NCI-H2196 (cell line): ENCODE measurements at regions not wholly inside any gene's neighbourhood (a gene's known extent, or its start where the extent isn't known, plus 50 kb on each side); places are given as distances from the start of the nearest gene placed in this dataset.

ENCODE experiments used
- DNase-seq: peaks from one replicate; lab custom pipeline; 2025; ENCODE audit not compliant: unreplicated experiment; lab: John Stamatoyannopoulos, UW

DNA sequence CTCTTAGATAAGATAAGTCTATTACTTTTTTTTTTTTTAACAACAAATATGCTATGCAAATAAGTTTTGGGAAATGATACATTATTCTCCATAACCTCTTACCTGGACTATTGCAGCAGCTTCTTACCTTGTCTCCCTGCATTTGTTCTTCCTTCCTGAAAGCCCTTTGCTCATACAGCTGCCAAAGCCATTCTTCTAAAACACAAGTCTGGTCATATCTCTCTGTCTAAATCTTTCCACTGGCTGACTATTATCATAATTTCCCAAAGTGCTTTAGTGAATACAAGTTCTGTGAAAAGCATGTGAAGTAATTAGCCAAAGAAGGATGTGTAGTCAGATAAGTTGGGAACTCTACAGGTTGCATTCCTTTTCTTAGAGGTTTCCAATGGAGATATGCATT lies 115.4 kb upstream of the CNTLN start:
- DNase-seq: no peak

DNA sequence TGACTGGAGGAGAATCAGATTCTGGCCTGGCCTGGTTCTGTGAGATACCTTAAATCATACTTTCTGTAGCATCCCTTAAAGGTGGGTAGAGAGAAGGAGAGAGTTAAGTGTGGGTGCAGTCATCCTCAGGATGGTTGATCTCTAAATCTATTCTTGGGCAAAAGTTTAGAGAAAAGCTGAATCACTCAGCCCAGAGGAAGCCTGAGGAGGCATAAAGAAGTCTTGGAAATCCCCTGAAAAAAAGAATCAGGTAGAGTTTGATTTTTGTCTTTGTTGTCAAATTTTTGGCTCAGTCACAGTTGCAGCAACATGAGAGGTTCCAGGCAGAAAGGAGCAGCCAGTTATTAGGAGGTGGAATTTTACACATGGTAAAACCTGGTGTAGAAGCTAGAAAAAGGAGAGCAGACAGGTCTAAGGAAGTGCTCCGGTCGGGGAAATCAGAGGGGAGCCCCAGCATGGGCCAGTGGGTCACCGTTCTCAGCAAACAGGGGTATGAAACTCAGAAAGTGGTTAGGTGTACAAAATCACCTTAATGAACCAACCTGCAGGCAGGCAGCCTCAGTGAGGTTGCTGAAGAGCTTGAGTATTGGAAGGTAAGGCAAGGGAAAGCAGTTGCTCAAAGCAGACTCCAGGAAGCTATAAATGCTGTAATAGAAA lies 116.2 kb upstream of the CNTLN start:
- DNase-seq: no peak

DNA sequence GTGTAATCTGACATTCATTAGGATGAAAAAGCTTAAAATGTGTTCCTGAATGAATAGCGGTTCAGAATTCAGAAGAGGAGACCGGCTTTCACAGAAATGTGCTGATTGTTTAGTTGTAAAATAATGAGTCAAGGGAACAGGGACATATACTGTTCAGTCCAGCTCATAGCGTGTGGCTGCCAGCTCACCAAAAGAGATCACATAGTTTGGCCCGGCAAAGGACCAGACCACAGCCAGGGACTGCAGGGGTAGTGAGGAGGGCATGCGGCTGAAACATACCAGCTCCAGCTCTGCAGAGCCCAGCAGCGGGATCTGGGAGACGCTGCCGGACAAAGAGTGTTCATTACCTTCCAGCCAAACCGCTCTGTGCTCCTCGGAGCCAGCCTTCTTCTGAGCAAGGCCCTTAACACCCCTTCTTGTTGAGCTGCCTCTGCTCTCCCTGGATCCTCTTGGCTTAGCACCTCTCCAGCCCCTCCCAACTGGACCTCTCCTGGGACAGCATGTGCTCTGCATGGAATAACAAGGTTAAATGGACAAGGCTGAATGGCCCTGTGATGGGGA lies 116.8 kb upstream of the CNTLN start:
- no peak for DNase-seq

DNA sequence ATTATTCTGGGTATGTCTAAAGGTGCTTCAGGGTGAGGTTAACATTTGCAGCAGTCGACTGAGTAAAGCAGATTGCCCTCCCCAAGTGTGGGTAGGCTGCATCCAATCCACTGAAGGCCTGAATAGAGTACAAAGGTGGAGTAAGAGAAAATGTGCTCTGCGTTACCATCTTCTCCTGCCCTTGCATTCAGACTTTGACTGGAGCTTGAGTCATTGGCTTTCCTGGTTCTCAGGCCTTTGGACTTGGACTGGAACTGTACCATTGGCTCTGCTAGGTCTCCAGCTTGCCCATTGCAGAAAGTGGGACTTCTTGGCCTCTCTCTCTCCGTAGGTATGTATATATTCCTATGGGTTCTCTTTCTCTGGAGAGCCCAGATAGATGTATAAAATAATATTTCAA lies 120.9 kb upstream of the CNTLN start:
- no peak for DNase-seq

DNA sequence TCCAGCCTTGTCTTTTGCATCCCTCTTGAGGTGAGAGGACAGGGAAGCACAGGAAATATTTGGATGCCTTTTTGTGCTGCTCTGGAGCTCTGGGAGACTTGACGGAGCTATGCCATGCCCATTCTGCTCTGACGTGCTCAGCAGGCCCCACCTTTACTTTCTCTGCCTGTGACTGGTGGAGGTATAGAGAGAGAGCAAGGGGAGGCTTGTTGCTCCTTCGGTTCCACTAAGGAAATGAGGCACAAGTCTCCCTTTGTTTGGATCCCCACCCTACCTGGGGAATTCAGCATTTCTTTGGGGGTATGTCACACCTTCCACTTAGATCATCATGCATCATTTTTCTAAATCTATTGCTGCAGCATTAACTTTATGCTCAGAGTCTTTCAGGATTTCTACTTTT lies 121.8 kb upstream of the CNTLN start:
- DNase-seq: no peak

DNA sequence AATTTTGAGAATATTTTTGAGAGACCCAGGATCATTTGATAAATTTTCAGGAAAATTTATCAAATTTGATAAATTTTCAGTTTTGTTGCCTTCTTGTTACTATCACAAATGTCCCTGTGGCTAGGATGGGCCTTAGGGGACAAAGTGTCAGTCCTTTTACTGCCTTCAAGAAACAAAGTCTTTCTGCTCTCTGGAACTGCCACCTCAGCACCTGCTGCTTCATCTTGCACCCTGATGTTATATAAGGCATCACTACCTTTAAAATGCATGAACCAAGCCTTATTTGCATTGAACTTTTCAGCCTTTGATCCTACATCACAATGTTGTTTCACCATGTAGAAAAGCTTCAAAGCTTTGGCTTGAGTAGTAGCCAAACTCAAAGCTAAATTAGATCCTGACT lies 123.0 kb upstream of the CNTLN start:
- DNase-seq: no peak

DNA sequence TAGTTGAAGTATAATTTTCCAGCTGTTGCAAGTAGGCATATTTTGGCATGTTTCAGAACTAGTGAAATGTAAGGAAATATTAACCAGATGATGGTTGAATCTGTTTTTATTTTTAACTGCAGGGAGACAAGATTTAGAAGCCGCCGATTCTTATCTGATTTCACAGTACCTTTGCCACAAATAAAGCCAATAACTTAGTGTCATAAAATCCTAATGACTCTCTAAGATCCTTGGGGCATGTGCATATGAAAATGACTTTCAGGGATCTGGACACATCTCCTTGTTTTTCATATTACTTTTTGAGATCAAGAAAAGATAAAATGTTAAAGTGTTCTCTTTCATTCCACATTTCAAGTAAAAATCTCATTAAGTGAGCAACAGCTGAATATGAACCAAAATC lies 125.8 kb upstream of the CNTLN start:
- DNase-seq: no peak

DNA sequence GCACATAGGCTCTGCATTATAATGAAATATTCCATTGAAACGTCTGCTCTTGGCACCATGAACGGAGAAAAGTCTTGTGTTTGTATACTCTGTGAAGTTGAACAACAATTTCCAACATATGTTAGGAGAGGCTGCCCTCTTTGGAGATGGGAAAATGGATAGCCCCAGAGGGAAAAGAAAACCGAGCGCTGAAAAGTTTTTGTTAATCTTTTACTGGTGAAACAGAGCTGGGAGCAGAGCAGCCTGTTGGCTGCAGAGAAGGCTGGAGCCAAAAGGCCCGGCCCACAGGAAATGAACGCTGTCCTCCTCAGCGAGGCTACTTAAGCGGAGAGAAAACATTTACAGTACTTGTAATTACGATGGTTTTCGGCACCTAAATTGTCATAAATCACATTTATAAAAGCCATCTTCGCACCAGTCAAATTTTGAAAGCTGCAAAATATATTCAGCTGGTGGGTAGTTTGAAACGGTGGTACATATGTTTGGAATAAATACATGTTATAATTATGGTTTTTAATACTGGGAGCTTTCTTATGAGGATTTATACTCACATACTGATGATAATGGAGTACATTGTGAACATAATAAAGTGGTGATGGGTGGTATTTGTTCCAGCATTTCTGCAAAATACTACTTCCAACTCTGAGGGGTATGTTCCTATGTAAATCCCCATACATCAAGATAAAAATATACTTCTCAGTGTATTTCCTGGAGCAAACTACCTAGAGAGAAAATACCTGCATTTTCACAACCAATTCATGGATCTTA lies 129.6 kb upstream of the CNTLN start:
- DNase-seq: no peak

DNA sequence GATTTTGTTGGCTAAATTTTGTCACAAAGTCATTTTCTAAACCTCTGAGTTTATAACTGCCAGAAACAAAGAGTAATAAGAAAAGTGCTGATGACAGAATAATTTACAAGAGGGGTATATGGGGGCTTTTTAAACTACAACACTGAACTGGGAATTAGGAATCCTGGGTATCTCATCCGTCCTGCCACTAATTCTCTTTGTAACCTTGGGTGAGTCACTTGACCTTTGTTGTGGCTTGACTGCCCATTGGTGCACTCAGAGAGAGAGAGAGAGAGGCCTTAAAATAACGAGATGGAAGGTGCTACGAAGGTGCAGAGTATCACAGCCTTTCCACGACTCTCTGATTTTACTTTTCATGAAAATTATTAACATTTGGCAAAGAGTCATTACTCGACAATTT lies 130.3 kb upstream of the CNTLN start:
- DNase-seq: no peak

DNA sequence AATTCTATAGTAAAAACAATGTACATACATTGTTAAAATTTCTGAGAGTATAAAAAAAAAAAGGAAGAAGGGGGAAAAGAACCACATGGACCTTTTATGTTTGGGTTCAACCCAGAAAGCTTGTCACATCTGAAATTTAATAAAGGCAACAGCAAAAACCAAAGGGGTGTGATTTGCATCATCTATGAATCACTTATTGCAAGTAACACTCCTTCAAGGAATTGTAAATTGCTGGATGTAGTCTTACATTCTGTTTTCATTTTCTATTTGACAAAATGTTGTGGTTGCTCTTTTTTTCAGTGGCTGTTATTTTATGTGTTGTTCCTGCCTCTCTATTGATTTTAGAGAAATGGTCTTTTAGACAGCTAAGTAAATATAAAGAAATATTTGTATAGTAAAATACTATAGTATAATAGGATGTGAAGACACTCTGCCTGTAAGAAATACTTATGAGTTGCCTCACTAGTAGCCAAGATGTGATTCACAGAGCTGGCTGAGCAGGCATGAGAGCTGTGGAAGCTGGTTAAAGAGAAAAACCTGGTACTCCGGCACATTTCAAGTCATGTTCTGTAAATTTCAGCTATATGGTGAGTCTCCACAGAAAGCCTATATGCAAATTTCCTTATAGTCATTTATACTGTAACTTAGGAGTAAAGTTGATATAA lies 131.1 kb upstream of the CNTLN start:
- no peak for DNase-seq

DNA sequence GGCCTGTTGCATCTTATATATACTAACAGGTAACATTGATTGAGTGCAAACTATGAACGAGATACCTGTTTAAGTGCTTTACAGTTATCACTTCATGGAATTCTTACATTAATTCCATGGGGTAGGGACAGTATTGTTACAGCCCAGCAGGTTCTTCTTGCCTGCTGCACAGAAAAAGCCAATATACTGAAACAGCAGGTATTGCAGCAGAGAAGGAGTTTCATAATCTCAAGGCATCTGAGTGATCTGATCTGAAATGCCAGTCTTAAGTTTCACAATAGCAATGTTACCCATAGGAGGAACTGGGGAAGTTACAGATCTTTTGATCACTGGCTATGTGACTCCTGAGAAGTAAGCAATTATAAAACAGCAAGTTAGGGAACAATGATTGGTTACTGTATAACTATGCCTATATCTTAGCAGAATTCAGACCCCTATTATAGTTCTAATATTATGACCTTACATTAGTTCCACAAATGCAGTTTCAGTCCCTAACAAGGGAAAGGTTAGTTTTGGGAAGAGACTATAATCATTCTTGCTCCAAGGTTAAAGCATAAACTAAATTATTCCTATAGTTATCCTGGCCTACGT lies 126.5 kb upstream of the BNC2 start:
- no peak for DNase-seq

DNA sequence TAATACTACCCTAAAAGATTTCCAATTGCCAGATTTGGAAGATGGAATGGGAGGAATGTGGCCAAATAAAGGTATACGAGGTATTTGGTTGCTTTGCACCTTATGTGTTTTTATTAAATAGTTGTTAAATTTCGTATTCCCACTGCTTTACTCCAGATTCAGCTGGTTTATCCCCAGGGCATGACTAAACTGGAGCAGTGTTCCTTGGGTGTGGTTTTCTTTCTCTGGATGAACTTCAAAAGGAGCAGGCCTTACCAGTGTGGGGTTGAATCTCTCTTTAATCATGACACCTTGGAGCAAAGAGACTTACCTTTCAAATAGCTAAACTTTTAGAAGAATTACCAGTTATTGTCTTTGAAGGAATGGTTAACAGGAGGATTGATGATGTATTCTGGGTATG lies 121.7 kb upstream of the BNC2 start:
- no peak for DNase-seq

DNA sequence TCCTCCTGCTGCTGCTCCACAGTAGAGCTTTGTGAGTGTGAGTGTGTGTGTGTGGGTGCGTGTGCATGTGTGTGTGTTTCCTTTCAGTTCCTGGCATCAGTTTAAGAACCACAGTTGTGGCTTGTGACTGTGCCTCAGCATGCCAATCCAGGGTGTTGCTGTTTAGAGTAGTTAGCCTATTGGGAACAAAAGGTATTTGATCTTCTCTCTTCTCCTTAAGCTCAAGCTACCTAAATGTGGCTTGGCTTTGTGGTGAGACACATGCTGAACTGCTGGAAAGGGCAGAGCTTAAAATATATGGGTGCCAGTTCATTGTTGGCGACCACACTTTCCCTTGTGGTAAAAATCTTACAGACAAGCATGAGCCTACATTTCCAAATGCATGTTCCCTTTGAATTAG lies 116.6 kb upstream of the BNC2 start:
- no peak for DNase-seq

DNA sequence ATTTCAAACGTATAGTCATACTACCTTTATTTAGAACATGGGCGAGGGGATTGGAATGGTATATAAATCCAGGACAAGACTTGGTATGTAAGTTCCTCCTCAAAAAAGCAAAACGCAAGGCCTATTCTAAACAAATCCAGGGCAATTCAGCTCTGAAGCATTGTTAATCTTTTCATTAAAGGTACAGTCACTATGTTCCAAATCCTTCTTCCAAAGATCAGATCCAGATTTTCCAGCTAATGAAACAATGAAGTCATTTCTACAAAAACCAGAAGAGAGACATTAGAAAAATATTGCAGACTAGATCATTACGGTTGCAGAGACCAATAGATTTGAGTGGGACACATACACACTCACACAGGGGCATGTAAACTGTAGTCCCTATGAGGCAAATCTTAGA lies 116.1 kb upstream of the BNC2 start:
- no peak for DNase-seq

DNA sequence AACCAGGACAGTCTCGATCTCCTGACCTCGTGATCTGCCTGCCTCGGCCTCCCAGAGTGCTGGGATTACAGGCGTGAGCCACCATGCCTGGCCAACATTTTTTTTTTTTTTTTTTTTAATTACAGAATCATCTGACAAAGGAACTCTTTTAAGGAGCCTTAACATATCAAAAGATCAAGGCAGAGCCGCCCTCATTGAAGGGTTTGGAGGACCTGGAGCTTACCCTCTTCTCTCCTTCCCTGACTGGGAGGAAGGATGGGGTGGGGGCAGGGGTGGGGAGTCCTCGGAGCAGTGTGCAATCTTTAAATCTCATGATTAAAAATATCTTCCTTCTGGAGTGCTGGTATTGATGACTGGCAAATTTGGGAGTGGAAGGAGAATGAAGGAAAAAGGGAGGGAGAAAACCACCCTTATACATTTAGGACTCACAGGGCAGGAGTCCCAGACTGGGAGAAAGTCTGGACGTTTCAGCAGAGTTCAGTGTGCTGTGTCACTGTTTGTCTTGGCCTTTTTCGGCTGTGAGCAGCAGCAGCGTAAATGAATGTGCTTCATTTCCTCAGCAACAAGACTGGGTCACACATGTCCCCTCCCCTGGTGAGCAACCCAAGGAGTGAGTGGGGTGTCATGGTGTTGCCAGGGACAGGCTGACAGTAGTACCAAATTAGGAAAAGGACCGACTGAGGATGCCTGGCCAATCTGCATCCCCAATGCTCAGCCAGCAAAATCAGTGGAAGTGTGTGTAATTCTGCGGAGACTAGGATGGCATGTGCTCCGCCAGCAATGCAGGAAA lies 115.3 kb upstream of the BNC2 start:
- DNase-seq: no peak

DNA sequence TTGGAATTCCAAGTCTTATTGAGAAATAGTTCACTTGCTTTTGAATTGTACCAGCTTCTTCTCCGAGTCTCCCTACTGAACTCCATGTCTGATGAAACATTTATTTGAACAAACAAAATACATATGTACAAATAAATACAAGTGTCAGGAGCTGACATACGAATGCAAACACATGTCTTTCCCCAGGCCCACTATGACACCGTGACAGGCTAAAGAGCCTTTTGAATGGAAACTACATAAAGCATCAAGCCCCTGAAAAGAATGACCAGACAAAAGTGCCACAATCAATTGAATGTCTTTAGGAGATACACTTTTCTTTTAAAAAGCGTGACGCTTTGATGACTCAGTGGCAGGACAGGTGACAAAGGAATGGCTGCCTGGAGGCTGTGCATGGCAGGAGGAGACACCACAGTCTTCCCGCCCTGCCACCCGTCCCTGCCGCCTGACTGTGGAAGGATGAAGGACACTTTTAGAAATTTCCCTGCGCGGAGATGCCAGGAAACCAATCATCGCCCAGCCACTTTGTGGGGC lies 112.4 kb upstream of the BNC2 start:
- DNase-seq: no peak

DNA sequence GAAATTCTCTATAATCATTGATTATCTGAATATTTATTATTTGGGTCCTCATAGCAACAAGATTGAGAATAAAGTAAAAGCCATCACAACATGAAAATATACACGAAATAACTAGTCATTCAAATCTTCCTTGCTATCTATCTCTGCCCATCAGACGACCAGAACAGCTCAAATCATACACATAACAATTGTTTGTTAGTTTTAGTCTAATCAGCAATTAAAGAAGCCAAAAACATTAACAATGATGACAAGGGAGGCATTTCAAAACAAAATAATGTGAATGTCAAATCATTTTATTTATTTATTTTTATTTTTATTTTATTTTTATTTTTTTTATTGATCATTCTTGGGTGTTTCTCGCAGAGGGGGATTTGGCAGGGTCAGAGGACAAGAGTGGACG lies 106.0 kb upstream of the BNC2 start:
- no peak for DNase-seq

DNA sequence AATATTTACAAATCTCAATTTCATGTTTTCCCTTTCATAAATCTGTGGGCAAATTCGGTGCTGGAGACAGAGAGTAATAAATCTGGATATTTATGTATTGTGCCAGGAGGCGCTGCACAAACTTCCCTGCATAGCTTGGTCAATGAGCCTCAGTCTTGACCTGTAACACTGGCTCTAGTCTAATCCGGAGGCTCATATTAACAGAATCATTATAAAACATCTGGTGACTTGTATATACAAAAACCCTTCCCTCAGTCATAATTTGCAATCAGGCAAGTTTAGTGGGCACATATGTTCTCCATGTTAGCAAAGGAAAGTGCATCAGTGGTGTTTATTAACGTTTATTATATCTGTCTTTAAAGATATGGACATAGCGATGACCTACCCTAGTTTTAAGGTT lies 104.0 kb upstream of the BNC2 start:
- no peak for DNase-seq

DNA sequence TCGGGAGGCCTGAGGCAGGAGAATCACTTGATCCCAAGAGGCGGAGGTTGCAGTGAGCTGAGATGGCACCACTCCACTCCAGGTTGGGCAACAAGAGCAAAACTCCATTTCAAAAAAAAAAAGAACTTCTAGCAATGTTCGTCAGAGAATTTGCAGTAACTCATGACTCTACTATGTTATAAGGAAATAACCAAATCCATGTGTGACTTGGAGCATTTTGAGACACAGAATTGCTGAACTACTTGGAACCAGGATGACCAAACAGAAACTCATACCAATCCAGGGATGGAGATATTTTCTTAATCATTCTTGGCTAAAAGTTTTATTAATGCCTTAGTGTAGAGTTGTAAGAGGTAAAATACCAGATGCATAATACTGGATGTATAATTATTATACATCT lies 99.9 kb upstream of the BNC2 start:
- DNase-seq: no peak

DNA sequence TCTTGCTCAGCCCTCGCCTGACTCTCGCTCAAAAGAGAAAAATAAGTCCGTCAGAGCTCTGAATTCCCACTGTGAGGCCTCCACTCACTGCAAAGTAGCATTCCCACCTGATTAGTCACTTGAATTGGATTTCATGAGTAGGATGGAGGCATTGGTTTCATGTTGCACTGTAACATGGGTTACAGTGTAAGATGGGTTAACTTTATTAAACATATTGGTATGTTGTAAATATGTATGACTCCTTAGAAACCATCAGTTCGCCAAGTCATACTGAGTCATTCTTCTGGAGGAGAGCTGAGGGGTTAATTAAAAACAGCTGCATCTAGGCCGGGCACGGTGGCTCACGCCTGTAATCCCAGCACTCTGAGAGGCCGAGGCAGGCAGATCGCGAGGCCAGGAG lies 93.8 kb upstream of the BNC2 start:
- no peak for DNase-seq

DNA sequence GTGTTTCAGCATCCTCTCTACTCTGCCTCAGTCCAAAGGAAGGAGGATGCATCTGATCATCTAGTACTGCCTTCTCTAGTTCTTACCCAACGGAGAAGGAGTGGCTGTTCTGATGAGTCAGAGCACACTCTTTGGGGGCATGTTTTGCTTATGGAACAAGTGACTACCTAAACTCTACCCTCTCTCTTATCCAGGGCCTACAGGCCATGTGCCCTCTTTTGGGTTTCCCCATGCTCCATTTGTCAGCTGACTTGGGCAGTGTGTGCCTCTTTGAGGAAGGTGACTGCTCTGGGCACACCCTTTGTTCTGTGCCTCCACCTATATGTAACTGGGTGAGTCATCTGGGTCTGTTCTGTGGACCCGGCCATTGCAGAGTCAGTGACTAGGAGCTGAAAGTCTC lies 89.6 kb upstream of the BNC2 start:
- DNase-seq: no peak
